GM19467 (cell line): ENCODE measurements at regions not wholly inside any gene's neighbourhood (a gene's known extent, or its start where the extent isn't known, plus 50 kb on each side); places are given as distances from the start of the nearest gene placed in this dataset.
A peak's percentile ranks its signal among the peaks of the same experiment; 100 is the strongest.
"Not testable (repeated sequence)": the region's sequence is repeated elsewhere in the genome, so short reads cannot be mapped to it uniquely, and the experiment has no call there.

Source experiments
- ATAC-seq: cut with Tn5 transposase; IDR thresholded peaks from one replicate; pipeline ENCODE4 v1.9.1; 2021; ENCODE audit warnings: mild to moderate bottlenecking, moderate library complexity; ENCODE audit not compliant: unreplicated experiment

GRCh38 chr6:119533603-119534279 lies 184.2 kb upstream of the MAN1A1 start:
- peak; percentile 56 for ATAC-seq

GRCh38 chr6:119527231-119527578 lies 177.6 kb upstream of the MAN1A1 start:
- ATAC-seq, result no peak

- ATAC-seq, result no peak
Observed at GRCh38 chr6:119526561-119527230, 177.1 kb upstream of the MAN1A1 start.

- no peak for ATAC-seq
Observed at GRCh38 chr6:119524410-119524809, 174.8 kb upstream of the MAN1A1 start.

GRCh38 chr6:119523556-119523955 lies 174.0 kb upstream of the MAN1A1 start:
- no peak for ATAC-seq

GRCh38 chr6:119521251-119521650 lies 171.7 kb upstream of the MAN1A1 start:
- ATAC-seq, result no peak

GRCh38 chr6:119517428-119517827 lies 167.9 kb upstream of the MAN1A1 start:
- no peak for ATAC-seq

- no peak for ATAC-seq
Observed at GRCh38 chr6:119514345-119514744, 164.8 kb upstream of the MAN1A1 start.

- ATAC-seq, result no peak
Observed at GRCh38 chr6:119511024-119511423, 161.5 kb upstream of the MAN1A1 start.

GRCh38 chr6:119510246-119510645 lies 160.7 kb upstream of the MAN1A1 start:
- no peak for ATAC-seq

- no peak for ATAC-seq
Observed at GRCh38 chr6:119506631-119507174, 157.1 kb upstream of the MAN1A1 start.

GRCh38 chr6:119501798-119502483 lies 152.4 kb upstream of the MAN1A1 start:
- peak; percentile 90 for ATAC-seq

- ATAC-seq, result no peak
Observed at GRCh38 chr6:119499797-119500196, 150.2 kb upstream of the MAN1A1 start.

- ATAC-seq, result no peak
Observed at GRCh38 chr6:119497988-119498727, 148.6 kb upstream of the MAN1A1 start.

GRCh38 chr6:119495230-119495683 lies 145.7 kb upstream of the MAN1A1 start:
- no peak for ATAC-seq

- no peak for ATAC-seq
Observed at GRCh38 chr6:119493980-119494379, 144.4 kb upstream of the MAN1A1 start.

GRCh38 chr6:119491112-119491511 lies 141.6 kb upstream of the MAN1A1 start:
- ATAC-seq, result not testable (repeated sequence)

GRCh38 chr6:119490050-119490449 lies 140.5 kb upstream of the MAN1A1 start:
- ATAC-seq, result not testable (repeated sequence)

GRCh38 chr6:119484598-119484997 lies 135.0 kb upstream of the MAN1A1 start:
- ATAC-seq, result no peak

- no peak for ATAC-seq
Observed at GRCh38 chr6:119483908-119484307, 134.3 kb upstream of the MAN1A1 start.

GRCh38 chr6:119482850-119483285 lies 133.3 kb upstream of the MAN1A1 start:
- ATAC-seq, result no peak
